ENCODE measurements at regions not wholly inside any gene's neighbourhood (a gene's known extent, or its start where the extent isn't known, plus 50 kb on each side); places are given as distances from the start of the nearest gene placed in this dataset.

DNA sequence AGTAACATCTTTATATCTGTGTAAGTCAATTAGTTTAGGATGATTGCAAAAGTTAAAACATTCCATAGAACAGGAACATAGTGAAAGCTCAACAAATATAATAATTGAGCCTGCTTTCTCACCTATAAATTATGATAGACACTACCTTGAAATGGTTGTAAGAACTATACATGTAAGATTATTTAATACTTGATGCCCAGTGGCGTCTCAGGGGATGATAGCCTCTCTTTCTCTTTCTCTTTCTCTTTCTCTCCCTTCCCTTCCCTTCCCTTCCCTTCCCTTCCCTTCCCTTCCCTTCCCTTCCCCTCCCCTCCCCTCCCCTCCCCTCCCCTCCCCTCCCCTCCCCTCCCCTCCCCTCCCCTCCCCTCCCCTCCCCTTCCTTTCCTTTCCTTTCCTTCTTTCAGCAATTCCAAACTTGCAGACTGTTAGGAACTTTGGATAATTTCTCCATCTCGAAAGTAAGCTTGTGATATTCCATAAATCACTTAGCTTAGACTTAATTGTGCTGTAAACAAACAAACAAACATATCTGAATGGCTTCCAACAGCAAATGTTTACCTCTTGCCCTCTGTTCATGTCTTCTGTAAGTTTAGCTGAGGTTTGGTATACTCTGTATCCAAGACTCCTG lies 1102.7 kb downstream of the TSN start:
- H3K4me1 Mint-ChIP-seq (ENCODE audit: low read depth, unreplicated experiment): peaks cover 3% of the 10 kb centered on the region
- no peak overlapping the region for H3K4me3 Mint-ChIP-seq (ENCODE audit: unreplicated experiment)
- FAIRE-seq (no peak), DNase-seq (ENCODE audit: low read depth) (no peak)
- H3K9me3 ChIP-seq (ENCODE audit: insufficient read depth, low read depth, low read length): no peaks in the 10 kb centered on the region
- no peak overlapping the region for H3K4me2 ChIP-seq (ENCODE audit: low read length)
- H3K9me3 Mint-ChIP-seq (ENCODE audit: unreplicated experiment): peaks cover 4% of the 10 kb centered on the region
- no peak overlapping the region for H2AFZ ChIP-seq (ENCODE audit: low read depth, low read length)
- H3K27me3 Mint-ChIP-seq (ENCODE audit: low read depth, unreplicated experiment): peaks cover 1% of the 10 kb centered on the region
- no peak overlapping the region for H3K27ac Mint-ChIP-seq (ENCODE audit: unreplicated experiment)
- no peaks in the 10 kb centered on the region for H3K36me3 ChIP-seq (ENCODE audit: insufficient read depth, low read length)
- no peaks in the 10 kb centered on the region for H3K27me3 ChIP-seq (ENCODE audit: insufficient read depth, low read length)
- no peak overlapping the region for H3K4me3 ChIP-seq (ENCODE audit: insufficient read depth, low read depth, low read length)
- no peaks in the 10 kb centered on the region for H3K79me2 ChIP-seq (ENCODE audit: insufficient read depth, low read length)
- TF ChIP-seq EZH2 (IDR thresholded peaks at IDR 0.05; ENCODE audit: insufficient read depth, low read length): no peak
- TF ChIP-seq, protein P1, sequence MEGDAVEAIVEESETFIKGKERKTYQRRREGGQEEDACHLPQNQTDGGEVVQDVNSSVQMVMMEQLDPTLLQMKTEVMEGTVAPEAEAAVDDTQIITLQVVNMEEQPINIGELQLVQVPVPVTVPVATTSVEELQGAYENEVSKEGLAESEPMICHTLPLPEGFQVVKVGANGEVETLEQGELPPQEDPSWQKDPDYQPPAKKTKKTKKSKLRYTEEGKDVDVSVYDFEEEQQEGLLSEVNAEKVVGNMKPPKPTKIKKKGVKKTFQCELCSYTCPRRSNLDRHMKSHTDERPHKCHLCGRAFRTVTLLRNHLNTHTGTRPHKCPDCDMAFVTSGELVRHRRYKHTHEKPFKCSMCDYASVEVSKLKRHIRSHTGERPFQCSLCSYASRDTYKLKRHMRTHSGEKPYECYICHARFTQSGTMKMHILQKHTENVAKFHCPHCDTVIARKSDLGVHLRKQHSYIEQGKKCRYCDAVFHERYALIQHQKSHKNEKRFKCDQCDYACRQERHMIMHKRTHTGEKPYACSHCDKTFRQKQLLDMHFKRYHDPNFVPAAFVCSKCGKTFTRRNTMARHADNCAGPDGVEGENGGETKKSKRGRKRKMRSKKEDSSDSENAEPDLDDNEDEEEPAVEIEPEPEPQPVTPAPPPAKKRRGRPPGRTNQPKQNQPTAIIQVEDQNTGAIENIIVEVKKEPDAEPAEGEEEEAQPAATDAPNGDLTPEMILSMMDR (IDR thresholded peaks at IDR 0.05; ENCODE audit: insufficient read depth, low read depth, low read length): no peak
- no peaks in the 10 kb centered on the region for H3K36me3 Mint-ChIP-seq (ENCODE audit: low read depth, unreplicated experiment)
- no peak overlapping the region for H3K9ac ChIP-seq (ENCODE audit: low read length)
- no peaks in the 10 kb centered on the region for H3K4me1 ChIP-seq (ENCODE audit: insufficient read depth, low read length)
- no peak overlapping the region for H3K27ac ChIP-seq (ENCODE audit: low read depth, low read length)
- H4K20me1 ChIP-seq (ENCODE audit: insufficient read depth, low read length): no peaks in the 10 kb centered on the region

DNA sequence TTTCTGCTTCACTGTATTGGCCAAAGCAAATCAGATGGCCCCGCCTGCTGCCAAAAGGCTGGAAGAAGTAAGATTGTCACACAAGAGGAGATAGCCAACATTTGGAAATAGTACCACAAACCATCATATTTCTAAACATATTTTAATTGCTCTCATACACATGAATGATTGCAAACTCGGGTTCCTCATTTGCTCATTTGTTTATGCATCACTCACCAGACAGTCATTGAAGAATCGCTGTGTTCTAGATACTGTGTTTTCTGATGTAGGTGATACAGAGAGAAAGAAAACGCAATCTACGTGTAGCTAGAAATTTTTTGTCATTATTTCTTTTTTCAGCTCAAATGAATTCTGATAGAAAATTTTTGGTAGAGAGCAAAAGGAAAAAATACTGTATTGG lies 1103.4 kb downstream of the TSN start:
- no peaks in the 10 kb centered on the region for H3K4me1 ChIP-seq (ENCODE audit: insufficient read depth, low read length)
- H3K36me3 Mint-ChIP-seq (ENCODE audit: low read depth, unreplicated experiment): no peaks in the 10 kb centered on the region
- H3K36me3 ChIP-seq (ENCODE audit: insufficient read depth, low read length): no peaks in the 10 kb centered on the region
- no peaks in the 10 kb centered on the region for H4K20me1 ChIP-seq (ENCODE audit: insufficient read depth, low read length)
- no peak for FAIRE-seq
- no peak overlapping the region for H2AFZ ChIP-seq (ENCODE audit: low read depth, low read length)
- no peak overlapping the region for H3K9ac ChIP-seq (ENCODE audit: low read length)
- peaks cover 1% of the 10 kb centered on the region for H3K27me3 Mint-ChIP-seq (ENCODE audit: low read depth, unreplicated experiment)
- peaks cover 4% of the 10 kb centered on the region for H3K9me3 Mint-ChIP-seq (ENCODE audit: unreplicated experiment)
- H3K79me2 ChIP-seq (ENCODE audit: insufficient read depth, low read length): no peaks in the 10 kb centered on the region
- H3K27ac ChIP-seq (ENCODE audit: low read depth, low read length): no peak overlapping the region
- H3K27me3 ChIP-seq (ENCODE audit: insufficient read depth, low read length): no peaks in the 10 kb centered on the region
- no peak for DNase-seq (ENCODE audit: low read depth)
- no peak overlapping the region for H3K27ac Mint-ChIP-seq (ENCODE audit: unreplicated experiment)
- H3K4me3 Mint-ChIP-seq (ENCODE audit: unreplicated experiment): no peak overlapping the region
- TF ChIP-seq EZH2 (IDR thresholded peaks at IDR 0.05; ENCODE audit: insufficient read depth, low read length): no peak
- TF ChIP-seq, protein P1 (IDR thresholded peaks at IDR 0.05; ENCODE audit: insufficient read depth, low read depth, low read length): no peak
- H3K4me2 ChIP-seq (ENCODE audit: low read length): no peak overlapping the region
- H3K9me3 ChIP-seq (ENCODE audit: insufficient read depth, low read depth, low read length): no peaks in the 10 kb centered on the region
- no peak overlapping the region for H3K4me3 ChIP-seq (ENCODE audit: insufficient read depth, low read depth, low read length)
- no peaks in the 10 kb centered on the region for H3K4me1 Mint-ChIP-seq (ENCODE audit: low read depth, unreplicated experiment)

DNA sequence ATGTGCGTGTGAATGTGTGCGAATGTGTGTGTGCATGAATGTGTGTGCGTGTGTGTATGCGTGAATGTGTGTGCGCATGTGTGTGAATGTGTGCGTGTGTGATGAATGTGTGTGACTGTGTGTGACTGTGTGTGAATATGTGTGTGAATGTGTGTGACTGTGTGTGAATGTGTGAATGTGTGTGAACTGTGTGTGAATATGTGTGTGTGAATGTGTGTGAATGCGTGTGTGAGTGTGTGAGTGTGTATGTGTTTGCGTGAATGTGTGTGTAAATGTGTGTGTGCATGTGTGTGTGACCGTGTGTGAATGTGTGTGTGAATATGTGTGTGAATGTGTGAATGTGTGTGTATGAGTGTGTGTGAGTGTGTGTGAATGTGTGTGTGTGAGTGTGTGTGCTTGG lies 1103.8 kb downstream of the TSN start:
- no peak overlapping the region for H3K27ac Mint-ChIP-seq (ENCODE audit: unreplicated experiment)

More for the DNA sequence above, 1103.8 kb downstream of the TSN start:
- Mint-ChIP-seq H3K4me1 (ENCODE audit: low read depth, unreplicated experiment) (no peaks in the 10 kb centered on the region), H3K27me3 (ENCODE audit: low read depth, unreplicated experiment) (peaks cover 1% of the 10 kb centered on the region), H3K4me3 (ENCODE audit: unreplicated experiment) (no peak overlapping the region), H3K36me3 (ENCODE audit: low read depth, unreplicated experiment) (no peaks in the 10 kb centered on the region), H3K9me3 (ENCODE audit: unreplicated experiment) (peaks cover 4% of the 10 kb centered on the region)
- no peak for FAIRE-seq
- no peak for TF ChIP-seq EZH2 (IDR thresholded peaks at IDR 0.05; ENCODE audit: insufficient read depth, low read length)
- TF ChIP-seq, protein P1 (IDR thresholded peaks at IDR 0.05; ENCODE audit: insufficient read depth, low read depth, low read length): no peak
- no peaks in the 10 kb centered on the region for H4K20me1 ChIP-seq (ENCODE audit: insufficient read depth, low read length)
- no peaks in the 10 kb centered on the region for H3K27me3 ChIP-seq (ENCODE audit: insufficient read depth, low read length)
- H3K4me2 ChIP-seq (ENCODE audit: low read length): no peak overlapping the region
- H3K9me3 ChIP-seq (ENCODE audit: insufficient read depth, low read depth, low read length): no peaks in the 10 kb centered on the region
- H3K27ac ChIP-seq (ENCODE audit: low read depth, low read length): no peak overlapping the region
- H3K9ac ChIP-seq (ENCODE audit: low read length): no peak overlapping the region
- H3K79me2 ChIP-seq (ENCODE audit: insufficient read depth, low read length): no peaks in the 10 kb centered on the region
- H2AFZ ChIP-seq (ENCODE audit: low read depth, low read length): no peak overlapping the region
- no peaks in the 10 kb centered on the region for H3K36me3 ChIP-seq (ENCODE audit: insufficient read depth, low read length)
- DNase-seq (ENCODE audit: low read depth): no peak
- no peak overlapping the region for H3K4me3 ChIP-seq (ENCODE audit: insufficient read depth, low read depth, low read length)
- H3K4me1 ChIP-seq (ENCODE audit: insufficient read depth, low read length): no peaks in the 10 kb centered on the region
